ENCODE measurements at regions not wholly inside any gene's neighbourhood (a gene's known extent, or its start where the extent isn't known, plus 50 kb on each side); places are given as distances from the start of the nearest gene placed in this dataset.

- H3K27me3 Mint-ChIP-seq (ENCODE audit: insufficient read depth, unreplicated experiment): no peaks in the 10 kb centered on the region
- DNase-seq (ENCODE audit: unreplicated experiment): peak; percentile 10
- intact Hi-C loops (cut with micrococcal nuclease): no loop called here
- no peaks in the 10 kb centered on the region for H3K9me3 Mint-ChIP-seq (ENCODE audit: unreplicated experiment)
- no peak for TF ChIP-seq CTCF (IDR thresholded peaks at IDR 0.05; ENCODE audit: unreplicated experiment)
- no peaks in the 10 kb centered on the region for H3K36me3 Mint-ChIP-seq (ENCODE audit: insufficient read depth, unreplicated experiment)
- H3K27ac Mint-ChIP-seq (ENCODE audit: low read depth, unreplicated experiment): no peak overlapping the region
- BruUV-seq (replicated peaks): no TSS peak
- H3K4me3 Mint-ChIP-seq (ENCODE audit: unreplicated experiment): no peak overlapping the region
- H3K4me1 Mint-ChIP-seq (ENCODE audit: insufficient read depth, unreplicated experiment): no peaks in the 10 kb centered on the region
- ChIA-PET POLR2A (interaction anchor here (1.0 kb wide), 1 partner anchor 82 kb away, joined by 3 read pairs; no protein-coding TSS in a partner anchor), CTCF (interaction anchor here (0.6 to 0.7 kb wide), 3 partner anchors 43 to 205 kb away, joined by 3 to 4 read pairs (median 3); no protein-coding TSS in a partner anchor)
These were observed 414.4 kb upstream of the ETAA1 start for GRCh38 chr2:66982766-66983165.

- TF ChIP-seq CTCF (IDR thresholded peaks at IDR 0.05; ENCODE audit: unreplicated experiment): no peak
- no TSS peak for BruUV-seq (replicated peaks)
- Mint-ChIP-seq H3K4me1 (ENCODE audit: insufficient read depth, unreplicated experiment) (no peaks in the 10 kb centered on the region), H3K36me3 (ENCODE audit: insufficient read depth, unreplicated experiment) (no peaks in the 10 kb centered on the region), H3K27ac (ENCODE audit: low read depth, unreplicated experiment) (no peak overlapping the region), H3K9me3 (ENCODE audit: unreplicated experiment) (no peaks in the 10 kb centered on the region), H3K27me3 (ENCODE audit: insufficient read depth, unreplicated experiment) (no peaks in the 10 kb centered on the region), H3K4me3 (ENCODE audit: unreplicated experiment) (no peak overlapping the region)
- CTCF ChIA-PET: no interaction called here
- intact Hi-C loops (cut with micrococcal nuclease): loop anchor here (2.0 kb wide), 1 partner anchor 60 kb away; no protein-coding TSS in a partner anchor
- no peak for DNase-seq (ENCODE audit: unreplicated experiment)
- POLR2A ChIA-PET: interaction anchor here (0.7 kb wide), 1 partner anchor 199 kb away, joined by 3 read pairs; no protein-coding TSS in a partner anchor
These were observed 412.3 kb upstream of the ETAA1 start for GRCh38 chr2:66984864-66985263.

GRCh38 chr2:66985906-66986305 lies 411.2 kb upstream of the ETAA1 start:
- no peak for DNase-seq (ENCODE audit: unreplicated experiment)
- ChIA-PET POLR2A (interaction anchor here (0.6 to 0.8 kb wide), 2 partner anchors 22 to 432 kb away, joined by 3 to 4 read pairs; no protein-coding TSS in a partner anchor), CTCF (no interaction called here)
- intact Hi-C loops (cut with micrococcal nuclease): loop anchor here (2.0 kb wide), 1 partner anchor 61 kb away; no protein-coding TSS in a partner anchor
- no peaks in the 10 kb centered on the region for H3K9me3 Mint-ChIP-seq (ENCODE audit: unreplicated experiment)
- H3K27ac Mint-ChIP-seq (ENCODE audit: low read depth, unreplicated experiment): no peak overlapping the region
- H3K4me1 Mint-ChIP-seq (ENCODE audit: insufficient read depth, unreplicated experiment): no peaks in the 10 kb centered on the region
- BruUV-seq (replicated peaks): no TSS peak
- no peaks in the 10 kb centered on the region for H3K36me3 Mint-ChIP-seq (ENCODE audit: insufficient read depth, unreplicated experiment)
- H3K27me3 Mint-ChIP-seq (ENCODE audit: insufficient read depth, unreplicated experiment): no peaks in the 10 kb centered on the region
- no peak for TF ChIP-seq CTCF (IDR thresholded peaks at IDR 0.05; ENCODE audit: unreplicated experiment)
- H3K4me3 Mint-ChIP-seq (ENCODE audit: unreplicated experiment): no peak overlapping the region

- TF ChIP-seq CTCF (IDR thresholded peaks at IDR 0.05; ENCODE audit: unreplicated experiment): no peak
- Mint-ChIP-seq H3K36me3 (ENCODE audit: insufficient read depth, unreplicated experiment) (no peaks in the 10 kb centered on the region), H3K9me3 (ENCODE audit: unreplicated experiment) (no peaks in the 10 kb centered on the region), H3K4me1 (ENCODE audit: insufficient read depth, unreplicated experiment) (no peaks in the 10 kb centered on the region), H3K4me3 (ENCODE audit: unreplicated experiment) (no peak overlapping the region), H3K27me3 (ENCODE audit: insufficient read depth, unreplicated experiment) (no peaks in the 10 kb centered on the region), H3K27ac (ENCODE audit: low read depth, unreplicated experiment) (no peak overlapping the region)
- POLR2A ChIA-PET: interaction anchor here (0.6 kb wide), 1 partner anchor 34 kb away, joined by 3 read pairs; no protein-coding TSS in a partner anchor
- CTCF ChIA-PET: no interaction called here
- BruUV-seq (replicated peaks): no TSS peak
- no peak for DNase-seq (ENCODE audit: unreplicated experiment)
- intact Hi-C loops (cut with micrococcal nuclease): no loop called here
These were observed 409.4 kb upstream of the ETAA1 start for GRCh38 chr2:66987733-66988132.

All from MCF 10A (cell line).